ELR (cell line): ENCODE measurements at regions not wholly inside any gene's neighbourhood (a gene's known extent, or its start where the extent isn't known, plus 50 kb on each side); places are given as distances from the start of the nearest gene placed in this dataset.
"Not testable (repeated sequence)": the region's sequence is repeated elsewhere in the genome, so short reads cannot be mapped to it uniquely, and the experiment has no call there.

Source experiments
- DNase-seq: peaks from one replicate; pipeline ENCODE4 v3.0.0-alpha.2; 2015; ENCODE audit warnings: low read depth

DNA sequence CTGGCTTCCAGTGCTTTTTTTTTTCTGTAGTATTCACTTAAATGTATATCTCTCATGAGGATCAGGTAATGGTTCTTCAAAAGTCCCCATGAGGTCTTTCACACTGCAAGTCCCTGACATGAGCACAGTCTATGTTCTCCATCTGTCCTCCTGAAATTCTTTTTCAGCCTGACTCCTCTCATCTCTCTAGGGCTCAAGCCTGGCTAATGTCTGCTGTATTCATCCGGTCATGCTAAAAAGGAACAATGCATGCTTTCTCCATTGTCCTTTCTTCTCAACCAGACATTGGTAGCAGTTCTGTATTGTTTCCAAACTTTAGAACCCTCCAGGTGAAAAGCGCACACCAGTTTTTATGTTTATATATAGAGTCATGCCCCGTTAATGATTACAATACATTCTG lies 368.3 kb upstream of the OLFM3 start:
- DNase-seq, result no peak

GRCh38 chr1:102336602-102337001 lies 339.9 kb upstream of the OLFM3 start:
- no peak for DNase-seq

DNA sequence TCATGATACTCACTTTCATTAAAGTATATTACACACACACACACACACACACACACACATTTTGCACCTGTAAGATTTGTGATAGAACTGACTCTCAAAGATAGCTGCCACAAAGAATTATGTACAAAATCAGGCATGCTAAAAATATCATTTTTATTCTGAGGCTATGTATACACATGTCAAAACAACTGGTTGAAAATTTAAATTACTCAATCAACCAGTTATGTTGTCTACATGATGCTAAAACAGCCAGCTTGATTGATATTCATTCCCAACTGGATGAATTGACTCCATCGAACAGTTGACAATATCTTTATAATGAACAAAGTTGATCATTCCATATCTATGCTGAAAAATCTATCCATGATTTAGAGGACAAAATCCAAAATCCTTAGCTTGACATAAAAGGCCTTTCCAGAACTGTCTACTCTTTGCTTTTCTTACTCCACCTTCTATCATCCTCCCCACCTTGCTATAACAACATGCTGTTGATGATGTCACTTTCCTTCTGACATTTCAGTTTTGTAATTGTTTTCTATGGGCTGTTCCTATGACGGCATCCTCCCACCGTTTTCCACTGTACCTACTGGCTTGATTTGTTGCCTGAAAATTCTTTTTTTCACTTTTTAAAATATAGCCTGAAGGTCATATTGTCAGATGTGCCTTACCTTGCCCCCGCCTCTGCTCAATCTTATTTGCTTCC lies 321.5 kb upstream of the OLFM3 start:
- DNase-seq, result no peak

GRCh38 chr1:102315096-102315495 lies 318.4 kb upstream of the OLFM3 start:
- no peak for DNase-seq

GRCh38 chr1:102296116-102296515 lies 299.4 kb upstream of the OLFM3 start:
- DNase-seq, result no peak

DNA sequence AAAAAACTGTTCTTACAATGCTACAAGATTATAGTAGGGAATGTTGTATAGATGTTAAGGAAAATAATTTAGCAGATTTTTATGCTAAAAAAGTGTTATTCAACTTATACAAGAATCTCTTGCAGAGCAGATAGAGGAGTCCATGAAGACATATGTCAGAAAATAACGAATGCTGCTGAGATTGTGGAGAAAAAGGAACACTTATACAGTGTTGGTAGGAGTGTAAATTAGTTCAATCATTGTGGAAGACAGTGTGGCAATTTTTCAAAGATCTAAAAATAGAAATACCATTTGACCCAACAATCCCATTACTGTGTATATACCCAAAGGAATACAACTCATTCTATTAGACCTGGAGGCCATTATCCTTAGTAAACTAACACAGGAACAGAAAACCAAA lies 286.2 kb upstream of the OLFM3 start:
- DNase-seq, result no peak

DNA sequence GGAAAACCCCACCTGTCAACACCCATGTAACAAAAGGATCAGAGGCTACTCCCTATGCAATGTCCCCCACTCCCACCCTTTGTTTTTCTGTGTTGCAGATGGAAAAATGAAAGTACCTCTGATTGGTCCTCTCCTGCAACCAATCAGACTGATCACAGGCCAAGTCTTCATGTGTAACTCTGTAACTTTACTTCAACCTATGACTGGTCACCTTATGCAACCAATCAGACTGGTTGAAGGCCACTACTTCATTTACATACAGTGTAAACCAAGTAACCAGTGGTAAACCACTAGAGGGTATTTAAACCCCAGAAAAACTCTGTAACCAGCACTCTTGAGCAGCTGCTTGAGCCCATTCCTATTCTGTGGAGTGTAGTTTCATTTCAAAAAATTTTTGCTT lies 266.3 kb upstream of the OLFM3 start:
- DNase-seq, result no peak

- no peak for DNase-seq
Observed at GRCh38 chr1:102252731-102253505, 256.2 kb upstream of the OLFM3 start.

DNA sequence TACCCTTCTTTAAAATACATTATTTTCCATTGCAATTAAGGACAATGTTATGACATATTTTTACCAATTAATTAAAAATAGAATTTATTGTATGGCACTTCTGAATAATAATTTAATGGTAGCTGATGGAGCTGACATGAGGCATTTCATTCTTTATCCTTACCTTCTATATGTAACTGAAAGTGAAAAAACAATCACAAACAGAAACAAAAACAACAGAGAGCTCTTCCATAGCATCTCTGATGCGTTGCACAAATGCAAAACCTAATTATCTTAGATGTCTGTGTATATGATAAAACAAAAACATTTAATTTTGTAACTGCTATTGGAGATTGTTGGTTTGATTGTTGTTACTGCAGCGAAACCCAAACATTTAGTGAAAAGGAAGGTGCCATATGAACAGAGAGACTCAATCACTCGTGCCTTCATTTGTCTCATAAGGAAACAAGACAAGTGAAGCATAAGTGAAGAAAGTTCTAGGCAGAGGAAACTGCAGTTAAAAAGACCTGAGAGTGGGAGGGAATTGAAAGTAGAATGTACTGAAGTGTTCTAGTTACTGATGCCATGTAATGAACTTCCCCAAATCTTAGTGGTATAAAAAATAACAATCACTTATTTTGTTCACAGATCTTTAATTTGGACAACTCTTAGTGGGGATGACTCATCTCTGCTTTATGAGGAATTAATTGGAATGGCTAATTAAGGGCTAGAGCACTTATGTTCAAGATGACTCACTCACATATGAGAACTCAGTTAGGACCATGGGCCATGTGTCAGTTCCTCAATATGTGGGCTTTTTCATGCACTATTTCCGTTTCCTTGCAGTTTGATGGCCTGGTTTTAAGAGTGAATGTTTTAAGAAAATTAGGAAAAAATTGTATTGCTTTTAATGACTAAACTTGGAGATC lies 245.0 kb upstream of the OLFM3 start:
- DNase-seq, result peak; percentile 13

DNA sequence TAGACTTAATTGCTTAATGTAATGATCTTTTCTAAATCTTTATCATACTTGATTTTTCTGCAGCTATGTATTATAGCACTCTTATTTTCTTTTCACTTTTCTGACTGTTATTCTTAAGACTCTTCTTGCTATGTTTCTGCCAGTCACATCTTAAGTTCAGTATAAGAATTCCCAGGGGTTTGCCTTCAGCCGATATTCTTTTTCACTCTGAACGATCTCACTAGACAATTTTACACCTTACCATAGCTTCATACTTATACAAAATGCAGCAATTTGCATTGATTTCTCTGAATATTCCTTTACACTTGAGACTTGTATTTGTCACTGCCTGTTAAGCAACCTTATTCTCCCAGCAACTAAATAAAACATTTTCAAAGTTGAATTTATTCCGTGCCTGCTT lies 242.5 kb upstream of the OLFM3 start:
- DNase-seq, result no peak

GRCh38 chr1:102234753-102235359 lies 238.1 kb upstream of the OLFM3 start:
- no peak for DNase-seq

DNA sequence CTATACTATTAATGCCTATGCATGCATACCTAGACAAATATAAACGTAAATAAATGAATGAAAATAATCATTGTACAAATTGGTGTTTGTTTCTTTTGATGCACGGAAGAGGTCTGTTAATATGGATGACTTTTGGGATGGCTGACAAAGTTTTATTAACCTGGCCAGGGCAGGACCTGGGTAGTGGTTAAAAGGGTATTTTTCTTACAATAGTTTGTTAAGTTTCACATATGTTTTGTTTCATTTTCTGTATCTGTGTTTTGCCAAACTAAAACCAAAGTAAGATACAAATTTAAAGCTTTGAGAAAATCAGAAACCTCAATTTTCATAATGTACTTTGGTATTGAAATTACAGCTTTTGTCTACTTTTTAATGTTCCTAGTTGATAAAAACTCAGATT lies 222.7 kb upstream of the OLFM3 start:
- no peak for DNase-seq

DNA sequence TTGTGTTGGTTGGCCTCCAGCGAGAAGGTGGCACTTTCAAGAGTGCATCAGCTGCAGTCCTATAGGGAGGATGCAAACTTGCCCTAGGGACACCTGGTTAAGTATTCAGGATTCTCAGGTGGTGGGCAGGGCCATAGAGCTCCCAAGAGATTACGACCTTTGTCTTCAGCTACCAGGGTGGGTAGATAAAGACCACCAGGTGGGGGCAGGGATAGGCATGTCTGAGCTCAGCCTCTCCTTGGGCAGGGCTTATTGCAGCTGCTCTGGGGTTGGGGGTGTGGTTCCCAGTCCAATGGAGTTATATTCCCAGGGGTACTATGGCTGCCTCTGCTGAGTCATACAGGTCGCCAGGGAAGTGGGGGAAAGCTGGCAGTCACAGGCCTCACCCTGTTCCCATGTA lies 214.2 kb upstream of the OLFM3 start:
- not testable (repeated sequence) for DNase-seq

DNA sequence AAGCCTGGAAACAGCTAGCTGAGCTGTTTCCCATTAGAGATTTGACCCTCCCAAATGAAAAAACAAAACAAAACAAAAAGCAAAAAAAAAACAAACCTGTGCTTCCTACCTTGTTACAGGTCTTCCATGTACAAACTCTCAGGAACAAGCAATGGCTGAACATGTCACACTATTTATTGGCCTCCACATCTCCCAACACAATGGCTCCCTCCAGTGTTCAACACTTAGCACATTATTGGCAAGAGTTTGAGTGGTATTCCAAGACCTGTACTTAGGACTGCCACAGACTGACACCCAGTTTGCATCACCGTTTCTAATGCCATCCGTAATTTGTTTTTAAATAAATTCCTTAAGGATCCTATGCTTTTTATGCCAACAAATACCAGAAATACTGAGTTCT lies 195.0 kb upstream of the OLFM3 start:
- peak; percentile 60 for DNase-seq

DNA sequence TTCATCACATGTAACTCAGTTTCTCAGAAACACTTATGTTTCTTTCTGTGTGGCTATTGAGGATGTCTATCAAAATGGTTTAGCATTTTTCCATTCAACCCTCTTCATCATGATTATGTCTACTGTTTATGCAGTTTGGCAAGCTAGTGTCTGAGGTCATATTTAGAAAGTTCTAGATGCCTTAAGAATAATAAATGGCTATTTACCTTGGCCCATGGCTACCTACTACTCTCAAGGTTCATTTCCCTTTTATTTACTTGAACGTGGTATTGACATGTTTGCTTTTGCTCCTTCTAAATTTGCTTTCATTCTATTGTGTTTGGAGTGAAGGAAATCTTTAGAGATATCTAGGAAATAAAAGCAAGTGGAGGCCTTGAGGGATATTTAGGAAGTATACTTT lies 193.7 kb upstream of the OLFM3 start:
- no peak for DNase-seq

GRCh38 chr1:102186536-102186935 lies 189.8 kb upstream of the OLFM3 start:
- DNase-seq, result no peak

- no peak for DNase-seq
Observed at GRCh38 chr1:102185260-102185659, 188.5 kb upstream of the OLFM3 start.

DNA sequence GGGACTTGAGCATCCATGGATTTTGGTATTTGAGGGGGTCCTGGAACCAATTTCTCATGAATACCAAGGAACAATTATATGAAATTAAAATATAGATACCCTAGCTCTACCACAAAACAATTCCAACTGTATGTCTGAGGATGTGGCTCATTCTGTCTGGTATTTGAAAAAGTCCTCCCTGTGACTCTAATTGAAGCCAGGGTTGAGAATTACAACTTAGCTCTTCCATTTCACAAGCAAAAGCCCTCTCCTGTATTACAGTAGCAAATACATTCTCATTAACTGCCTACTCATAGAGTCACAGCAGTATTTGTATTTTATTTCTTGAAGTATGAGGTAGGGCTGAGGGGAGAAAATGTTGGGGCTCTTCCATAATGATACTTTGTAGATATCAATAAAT lies 187.8 kb upstream of the OLFM3 start:
- DNase-seq, result no peak

DNA sequence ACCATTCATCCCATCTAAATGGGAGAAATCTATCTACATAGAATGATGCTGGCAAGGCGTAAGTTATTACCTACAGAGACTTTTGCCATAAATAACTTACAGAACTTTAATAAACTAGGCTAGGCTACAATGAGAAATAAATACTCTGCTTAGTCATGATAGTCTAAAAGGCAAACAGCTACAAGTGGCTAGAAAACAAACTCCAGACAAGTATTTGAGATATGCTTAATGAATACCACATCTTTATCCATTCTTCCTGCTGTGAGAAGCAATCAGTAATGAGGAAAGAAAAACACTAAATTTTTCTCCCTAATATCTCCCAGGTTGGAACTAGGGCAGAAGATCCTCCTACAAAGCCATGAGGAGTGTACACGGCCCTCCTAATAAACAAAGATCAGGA lies 187.0 kb upstream of the OLFM3 start:
- DNase-seq, result no peak

- no peak for DNase-seq
Observed at GRCh38 chr1:102182603-102183260, 186.0 kb upstream of the OLFM3 start.

- DNase-seq, result no peak
Observed at GRCh38 chr1:102181341-102181740, 184.6 kb upstream of the OLFM3 start.

- no peak for DNase-seq
Observed at GRCh38 chr1:102178480-102178879, 181.8 kb upstream of the OLFM3 start.
